HG03520 (cell line): ENCODE measurements at regions not wholly inside any gene's neighbourhood (a gene's known extent, or its start where the extent isn't known, plus 50 kb on each side); places are given as distances from the start of the nearest gene placed in this dataset.

Experiments
- ATAC-seq: cut with Tn5 transposase; IDR thresholded peaks from one replicate; pipeline ENCODE4 v1.9.1; 2021; ENCODE audit warnings: mild to moderate bottlenecking, moderate library complexity; ENCODE audit not compliant: unreplicated experiment

GRCh38 chr9:95627802-95628201 is 111.0 kb upstream of the PTCH1 start:
- ATAC-seq, result no peak

- no peak for ATAC-seq
Measured at GRCh38 chr9:95626885-95627558, 110.3 kb upstream of the PTCH1 start.

GRCh38 chr9:95626341-95626740 is 109.6 kb upstream of the PTCH1 start:
- no peak for ATAC-seq

- ATAC-seq, result no peak
Measured at GRCh38 chr9:95623640-95624039, 106.9 kb upstream of the PTCH1 start.

- no peak for ATAC-seq
Measured at GRCh38 chr9:95620722-95621121, 104.0 kb upstream of the PTCH1 start.

GRCh38 chr9:95620314-95620713 is 103.5 kb upstream of the PTCH1 start:
- no peak for ATAC-seq

GRCh38 chr9:95615246-95615645 is 98.5 kb upstream of the PTCH1 start:
- ATAC-seq, result no peak

- no peak for ATAC-seq
Measured at GRCh38 chr9:95613670-95614069, 96.9 kb upstream of the PTCH1 start.

GRCh38 chr9:95611354-95611753 is 94.6 kb upstream of the PTCH1 start:
- ATAC-seq, result no peak

- ATAC-seq, result no peak
Measured at GRCh38 chr9:95610006-95610785, 93.4 kb upstream of the PTCH1 start.

GRCh38 chr9:95609426-95609825 is 92.7 kb upstream of the PTCH1 start:
- ATAC-seq, result no peak

- ATAC-seq, result no peak
Measured at GRCh38 chr9:95608341-95608740, 91.6 kb upstream of the PTCH1 start.

- no peak for ATAC-seq
Measured at GRCh38 chr9:95607507-95607906, 90.7 kb upstream of the PTCH1 start.

- no peak for ATAC-seq
Measured at GRCh38 chr9:95606489-95607350, 89.9 kb upstream of the PTCH1 start.

GRCh38 chr9:95605816-95606488 is 89.2 kb upstream of the PTCH1 start:
- ATAC-seq, result no peak

- ATAC-seq, result no peak
Measured at GRCh38 chr9:95605101-95605500, 88.3 kb upstream of the PTCH1 start.

- ATAC-seq, result no peak
Measured at GRCh38 chr9:95598236-95598635, 81.5 kb upstream of the PTCH1 start.

GRCh38 chr9:95595721-95596295 is 79.0 kb upstream of the PTCH1 start:
- ATAC-seq, result no peak

GRCh38 chr9:95592931-95593330 is 76.2 kb upstream of the PTCH1 start:
- ATAC-seq, result no peak

GRCh38 chr9:95588724-95589588 is 72.2 kb upstream of the PTCH1 start:
- ATAC-seq, result no peak
